Nephron progenitor cell (in vitro differentiated cells): ENCODE measurements at regions not wholly inside any gene's neighbourhood (a gene's known extent, or its start where the extent isn't known, plus 50 kb on each side); places are given as distances from the start of the nearest gene placed in this dataset.

Experiments used
- DNase-seq: peaks from one replicate; pipeline ENCODE4 v3.0.0; 2021
- H3K27ac Mint-ChIP-seq: 2 replicates; pipeline ENCODE4 v1.8.0; 2021; ENCODE audit warnings: mild to moderate bottlenecking, moderate library complexity, mixed read lengths
- H3K27me3 Mint-ChIP-seq: 2 replicates; pipeline ENCODE4 v1.8.0; 2021; ENCODE audit warnings: mild to moderate bottlenecking, low read depth, mixed read lengths; ENCODE audit not compliant: poor library complexity
- H3K36me3 Mint-ChIP-seq: 2 replicates; pipeline ENCODE4 v1.8.0; 2021; ENCODE audit warnings: low read depth, mixed read lengths
- H3K4me1 Mint-ChIP-seq: 2 replicates; pipeline ENCODE4 v1.8.0; 2021; ENCODE audit warnings: mixed read lengths
- H3K4me3 Mint-ChIP-seq: 2 replicates; pipeline ENCODE4 v1.8.0; 2021; ENCODE audit warnings: mild to moderate bottlenecking, moderate library complexity, mixed read lengths
- H3K9me3 Mint-ChIP-seq: 2 replicates; pipeline ENCODE4 v1.8.0; 2021; ENCODE audit warnings: mild to moderate bottlenecking, moderate library complexity, mixed read lengths
- TF ChIP-seq, protein P1 (sequence below): fragments of 200-600 bp; sonication (generic); IDR thresholded peaks from 2 replicates; pipeline ENCODE4 v1.5.0; 2021; ENCODE audit warnings: antibody characterized with exemption

GRCh38 chr18:55083461-55083860 lies 124.2 kb upstream of the CCDC68 start:
- H3K27ac Mint-ChIP-seq = no peak overlapping the region
- H3K27me3 Mint-ChIP-seq = peaks cover 3% of the 10 kb centered on the region
- DNase-seq = no peak
- no peaks in the 10 kb centered on the region for H3K36me3 Mint-ChIP-seq
- no peak overlapping the region for H3K4me3 Mint-ChIP-seq
- TF ChIP-seq, protein P1, sequence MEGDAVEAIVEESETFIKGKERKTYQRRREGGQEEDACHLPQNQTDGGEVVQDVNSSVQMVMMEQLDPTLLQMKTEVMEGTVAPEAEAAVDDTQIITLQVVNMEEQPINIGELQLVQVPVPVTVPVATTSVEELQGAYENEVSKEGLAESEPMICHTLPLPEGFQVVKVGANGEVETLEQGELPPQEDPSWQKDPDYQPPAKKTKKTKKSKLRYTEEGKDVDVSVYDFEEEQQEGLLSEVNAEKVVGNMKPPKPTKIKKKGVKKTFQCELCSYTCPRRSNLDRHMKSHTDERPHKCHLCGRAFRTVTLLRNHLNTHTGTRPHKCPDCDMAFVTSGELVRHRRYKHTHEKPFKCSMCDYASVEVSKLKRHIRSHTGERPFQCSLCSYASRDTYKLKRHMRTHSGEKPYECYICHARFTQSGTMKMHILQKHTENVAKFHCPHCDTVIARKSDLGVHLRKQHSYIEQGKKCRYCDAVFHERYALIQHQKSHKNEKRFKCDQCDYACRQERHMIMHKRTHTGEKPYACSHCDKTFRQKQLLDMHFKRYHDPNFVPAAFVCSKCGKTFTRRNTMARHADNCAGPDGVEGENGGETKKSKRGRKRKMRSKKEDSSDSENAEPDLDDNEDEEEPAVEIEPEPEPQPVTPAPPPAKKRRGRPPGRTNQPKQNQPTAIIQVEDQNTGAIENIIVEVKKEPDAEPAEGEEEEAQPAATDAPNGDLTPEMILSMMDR = no peak
- H3K9me3 Mint-ChIP-seq = no peaks in the 10 kb centered on the region
- H3K4me1 Mint-ChIP-seq = peaks cover 27% of the 10 kb centered on the region

DNA sequence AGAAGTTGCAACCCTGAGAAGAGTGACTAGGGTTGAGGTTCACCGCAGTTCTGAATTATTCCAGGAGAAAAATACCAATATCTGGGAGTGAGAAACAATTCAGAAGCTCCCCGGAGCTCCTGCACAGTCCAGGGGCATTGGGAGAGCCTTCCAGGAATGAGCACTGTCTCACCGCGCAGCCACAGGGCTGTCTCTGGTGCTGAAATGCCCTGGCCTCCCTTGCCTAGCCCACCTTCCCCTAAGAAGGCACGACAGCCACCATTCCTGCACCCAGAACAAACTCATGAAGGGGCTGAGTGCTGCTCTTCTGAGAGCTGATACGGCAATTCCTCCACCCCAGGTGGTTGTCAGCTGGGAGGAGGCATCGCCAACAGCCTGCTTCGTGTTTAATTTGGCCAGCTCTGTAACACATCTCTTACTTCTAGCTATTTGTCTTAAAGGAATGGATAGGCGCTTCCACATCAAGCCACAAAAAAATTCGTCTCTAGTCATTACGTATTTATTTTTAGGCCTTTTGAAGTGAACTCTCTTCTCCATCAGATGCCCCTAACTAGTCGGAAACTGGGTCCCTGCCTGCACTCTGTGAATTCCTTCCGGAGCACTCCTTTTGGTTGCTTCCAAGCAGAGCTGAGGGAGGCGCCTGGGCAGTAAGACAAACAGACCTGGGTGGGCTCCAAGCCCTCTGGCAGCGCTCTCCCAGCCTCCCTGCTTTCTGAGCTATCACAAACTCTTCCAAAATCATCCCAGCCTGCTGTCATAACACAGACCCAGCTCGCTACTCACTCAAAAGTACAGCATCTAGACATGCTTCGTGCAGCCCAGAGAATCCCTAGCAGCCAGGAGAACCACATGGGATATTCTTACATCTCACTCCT lies 120.5 kb upstream of the CCDC68 start:
- Mint-ChIP-seq H3K4me1 (peaks cover 35% of the 10 kb centered on the region), H3K4me3 (no peak overlapping the region), H3K27ac (no peak overlapping the region), H3K27me3 (peaks cover 3% of the 10 kb centered on the region), H3K36me3 (no peaks in the 10 kb centered on the region), H3K9me3 (no peaks in the 10 kb centered on the region)
- TF ChIP-seq, protein P1 = no peak
- DNase-seq = no peak

GRCh38 chr18:55079067-55079466 lies 119.8 kb upstream of the CCDC68 start:
- H3K36me3 Mint-ChIP-seq = no peaks in the 10 kb centered on the region
- peaks cover 3% of the 10 kb centered on the region for H3K27me3 Mint-ChIP-seq
- TF ChIP-seq, protein P1 = no peak
- H3K9me3 Mint-ChIP-seq = no peaks in the 10 kb centered on the region
- DNase-seq = no peak
- no peak overlapping the region for H3K27ac Mint-ChIP-seq
- H3K4me1 Mint-ChIP-seq = peaks cover 34% of the 10 kb centered on the region
- H3K4me3 Mint-ChIP-seq = no peak overlapping the region

DNA sequence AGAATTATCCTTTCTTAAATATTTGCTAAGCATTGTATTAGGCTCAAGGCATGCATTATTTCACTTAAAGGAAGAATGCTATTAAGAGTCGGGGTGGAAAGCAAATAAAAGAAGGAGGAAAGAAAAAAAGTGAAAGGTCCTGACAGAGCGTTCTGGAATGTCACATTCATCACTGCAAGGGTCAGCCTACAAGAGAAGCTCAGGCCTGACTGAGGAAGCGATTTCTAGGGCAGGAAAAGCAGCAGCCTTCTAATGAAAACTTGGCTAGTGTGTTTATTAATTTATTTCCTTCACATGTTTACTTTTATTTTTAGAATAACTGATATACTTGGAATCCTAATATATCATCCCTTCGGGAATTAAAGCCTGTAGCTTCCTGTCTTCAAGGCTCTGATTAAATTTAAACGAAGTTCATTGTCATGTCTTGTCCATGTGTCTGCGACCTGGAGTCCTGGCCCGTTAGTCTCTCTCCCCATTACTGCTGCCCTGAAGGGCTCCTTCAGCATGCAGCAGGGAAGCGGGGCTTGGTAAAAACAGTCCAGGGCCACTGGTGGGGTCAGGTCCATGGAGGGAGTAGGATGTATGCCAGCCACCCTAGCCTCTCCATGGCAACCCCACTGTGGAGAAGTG lies 119.2 kb upstream of the CCDC68 start:
- no peak overlapping the region for H3K27ac Mint-ChIP-seq
- peaks cover 3% of the 10 kb centered on the region for H3K27me3 Mint-ChIP-seq
- no peaks in the 10 kb centered on the region for H3K9me3 Mint-ChIP-seq
- H3K36me3 Mint-ChIP-seq = no peaks in the 10 kb centered on the region
- TF ChIP-seq, protein P1 = no peak
- DNase-seq = no peak
- peaks cover 27% of the 10 kb centered on the region for H3K4me1 Mint-ChIP-seq
- H3K4me3 Mint-ChIP-seq = no peak overlapping the region

DNA sequence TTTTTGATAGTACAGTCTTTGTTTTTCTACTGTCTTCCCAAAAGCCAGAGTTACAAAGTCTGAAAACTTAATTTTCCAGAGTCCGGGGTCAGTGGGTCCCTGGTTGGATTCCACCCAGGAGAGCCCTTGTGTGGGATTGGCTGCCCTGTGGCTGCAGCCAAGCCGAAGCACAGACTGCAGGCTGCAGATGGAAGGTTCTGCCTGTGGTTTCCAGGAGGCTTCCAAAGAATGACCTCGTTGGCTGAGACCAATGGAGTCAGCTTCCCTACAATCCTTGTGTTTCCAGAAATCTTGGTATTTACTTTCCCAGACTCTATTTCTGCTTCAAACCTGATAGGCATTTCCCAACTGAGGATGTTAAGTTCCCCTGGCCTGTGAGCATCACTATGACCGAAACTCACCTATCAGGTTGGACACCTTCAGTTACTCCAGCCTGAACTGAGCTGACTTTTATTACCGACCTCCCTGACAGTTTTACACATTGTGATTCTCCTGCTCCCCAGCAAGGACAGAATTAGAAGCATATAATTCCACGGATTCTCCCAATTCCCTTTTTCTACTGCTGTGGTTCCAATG lies 117.5 kb upstream of the CCDC68 start:
- H3K27me3 Mint-ChIP-seq = peaks cover 3% of the 10 kb centered on the region
- DNase-seq = no peak
- H3K4me1 Mint-ChIP-seq = peaks cover 27% of the 10 kb centered on the region
- H3K36me3 Mint-ChIP-seq = no peaks in the 10 kb centered on the region
- H3K27ac Mint-ChIP-seq = no peak overlapping the region
- TF ChIP-seq, protein P1 = no peak
- H3K4me3 Mint-ChIP-seq = no peak overlapping the region
- H3K9me3 Mint-ChIP-seq = no peaks in the 10 kb centered on the region
